HepG2 (cell line): ENCODE measurements at regions not wholly inside any gene's neighbourhood (a gene's known extent, or its start where the extent isn't known, plus 50 kb on each side); places are given as distances from the start of the nearest gene placed in this dataset.
"Not testable (repeated sequence)": the region's sequence is repeated elsewhere in the genome, so short reads cannot be mapped to it uniquely, and the experiment has no call there.

Experiments
- ATAC-seq: fragments of 200-7000 bp; cut with Tn5 transposase; 3 replicates; pipeline ENCODE4 v1.9.1; 2020; ENCODE audit warnings: mild to moderate bottlenecking, moderate library complexity
- BruUV-seq: library from RNA; stranded (reverse); fragments of 400-500 nt; replicated peaks from 2 replicates; lab custom pipeline; 2021; lab: Mats Ljungman, UMichigan
- CTCF ChIA-PET: fragments of 300-600 bp; formaldehyde crosslinking; extraction: SDS; loops from one replicate; lab custom pipeline; 2021; ENCODE audit warnings: low total read pairs, inconsistent platforms, low intra/inter-chr PET ratio; lab: Yijun Ruan, JAX
- POLR2A ChIA-PET: fragments of 350-600 bp; sonication (Branson Sonifier 250); formaldehyde crosslinking; loops from one replicate; lab custom pipeline; 2020; ENCODE audit warnings: antibody characterized with exemption, inconsistent platforms; lab: Yijun Ruan, JAX
- DNase-seq: peaks from one replicate; pipeline ENCODE4 v3.0.0-alpha.2; 2015; ENCODE audit warnings: low spot score
- FAIRE-seq: peaks from 3 replicates; lab custom pipeline; 2011; peaks lifted over from hg19 to GRCh38; lab: Jason Lieb, UNC
- H2AFZ ChIP-seq: one replicate; pipeline ENCODE4 v1.6.1; 2011; ENCODE audit warnings: low read length, inconsistent platforms
- H3K27ac ChIP-seq: fragments of 300-600 bp; 3 replicates; pipeline ENCODE4 v1.8.0; 2011; ENCODE audit warnings: mixed run types, mild to moderate bottlenecking, mixed read lengths, low read length, inconsistent platforms; ENCODE audit not compliant: insufficient read depth; ENCODE audit errors: extremely low read length
- H3K27me3 ChIP-seq, 2 experiments: fragments of 200-600 bp in 1 of 2; 2 replicates in 1 of 2; 3 replicates in 1 of 2; pipeline versions ENCODE4 v1.6.0 to v1.8.0; 2011; ENCODE audit warnings: low read length in 2 of 2, mild to moderate bottlenecking in 2 of 2, moderate library complexity in 2 of 2, inconsistent platforms in 1 of 2; ENCODE audit not compliant: insufficient read depth in 2 of 2, control insufficient read depth in 1 of 2
- H3K36me3 ChIP-seq, 2 experiments: fragments of 200-600 bp in 1 of 2; replicated peaks in 1 of 2; 2 replicates in 1 of 2; 3 replicates in 1 of 2; pipeline versions ENCODE4 v1.5.1 to v1.8.0; 2011; ENCODE audit warnings: low read length in 2 of 2, inconsistent platforms in 1 of 2; ENCODE audit not compliant: insufficient read depth in 2 of 2, control insufficient read depth in 1 of 2
- H3K4me1 ChIP-seq: 2 replicates; pipeline ENCODE4 v1.5.1; 2012; ENCODE audit warnings: low read length, inconsistent platforms; ENCODE audit not compliant: insufficient read depth
- H3K4me2 ChIP-seq: 2 replicates; pipeline ENCODE4 v1.6.0; 2011; ENCODE audit warnings: low read depth, low read length, inconsistent platforms
- H3K4me3 ChIP-seq, 3 experiments: fragments of 200-600 bp in 1 of 3; sonication (generic), shearing (Covaris generic) in 1 of 3; replicated peaks in 1 of 3; 2 replicates each; pipeline ENCODE4 v1.5.1; 2011 to 2016; ENCODE audit warnings: low read length in 3 of 3, inconsistent platforms in 2 of 3, low read depth in 2 of 3, mild to moderate bottlenecking in 2 of 3, control low read depth in 1 of 3, mixed read lengths in 1 of 3; ENCODE audit not compliant: insufficient read depth in 1 of 3
- H3K79me2 ChIP-seq: one replicate; pipeline ENCODE4 v1.6.1; 2011; ENCODE audit warnings: low read length, inconsistent platforms; ENCODE audit not compliant: insufficient read depth
- H3K9ac ChIP-seq: 2 replicates; pipeline ENCODE4 v1.6.0; 2011; ENCODE audit warnings: mild to moderate bottlenecking, low read depth, low read length, inconsistent platforms; ENCODE audit not compliant: insufficient read depth
- H3K9me3 ChIP-seq: 2 replicates; pipeline ENCODE4 v1.5.1; 2012; ENCODE audit warnings: mild to moderate bottlenecking, low read length
- H4K20me1 ChIP-seq: 2 replicates; pipeline ENCODE4 v1.6.0; 2011; ENCODE audit warnings: inconsistent platforms, mild to moderate bottlenecking, low read length, moderate library complexity; ENCODE audit not compliant: insufficient read depth
- WGBS: methylation state at CpG from one replicate; pipeline ENCODE4 v1.1.6; 2017; ENCODE audit warnings: low lambda C conversion rate; 5-methylcytosine and 5-hydroxymethylcytosine counted together
- in situ Hi-C: cut with HindIII; loops from 2 replicates; pipeline ENCODE4 v1.10.0; 2017; ENCODE audit warnings: low pct_unique_long_range_greater_than_20kb; ENCODE audit not compliant: extremely low pct_ligation_motif_present
- intact Hi-C: fragments of 100-400 bp; cut with micrococcal nuclease; formaldehyde crosslinking; loops from one replicate; pipeline ENCODE4 v1.10.0; 2022; ENCODE audit not compliant: unreplicated experiment

- FAIRE-seq: not testable (repeated sequence)
Observed at GRCh38 chr11:67881836-67882235, 122.1 kb downstream of the UNC93B1 start.

GRCh38 chr11:67880594-67881196 is 123.2 kb downstream of the UNC93B1 start:
- H4K20me1 ChIP-seq, BruUV-seq, H3K9me3 ChIP-seq, CTCF ChIA-PET, in situ Hi-C loops, H2AFZ ChIP-seq, H3K79me2 ChIP-seq, H3K27ac ChIP-seq, ATAC-seq, intact Hi-C loops, H3K9ac ChIP-seq, H3K27me3 ChIP-seq, H3K4me2 ChIP-seq, POLR2A ChIA-PET, H3K36me3 ChIP-seq, FAIRE-seq, H3K4me3 ChIP-seq, DNase-seq: not testable (repeated sequence)
- peaks cover 16% of the 10 kb centered on the region for H3K4me1 ChIP-seq
- 90% methylated on average over 6 of the region's 8 CpGs for WGBS

More at GRCh38 chr11:67881836-67882235, 122.1 kb downstream of the UNC93B1 start:
- H3K79me2 ChIP-seq, DNase-seq, H3K27ac ChIP-seq, H2AFZ ChIP-seq, H4K20me1 ChIP-seq, H3K9me3 ChIP-seq, ATAC-seq, H3K27me3 ChIP-seq, BruUV-seq, intact Hi-C loops, CTCF ChIA-PET, H3K36me3 ChIP-seq, in situ Hi-C loops, H3K9ac ChIP-seq, POLR2A ChIA-PET, H3K4me3 ChIP-seq, H3K4me2 ChIP-seq: not testable (repeated sequence)
- 71% methylated on average over 10 of the region's 10 CpGs for WGBS
- peaks cover 27% of the 10 kb centered on the region for H3K4me1 ChIP-seq

- H3K36me3 ChIP-seq, H3K79me2 ChIP-seq, POLR2A ChIA-PET, H3K4me1 ChIP-seq, H3K9me3 ChIP-seq, ATAC-seq, in situ Hi-C loops, BruUV-seq, intact Hi-C loops, H3K4me2 ChIP-seq, DNase-seq, H3K4me3 ChIP-seq, H3K27ac ChIP-seq, H4K20me1 ChIP-seq, H2AFZ ChIP-seq, H3K9ac ChIP-seq, CTCF ChIA-PET, FAIRE-seq, H3K27me3 ChIP-seq: not testable (repeated sequence)
- 92% methylated on average over 3 of the region's 3 CpGs for WGBS
Observed at GRCh38 chr11:67878666-67879065, 125.2 kb downstream of the UNC93B1 start.

- FAIRE-seq, CTCF ChIA-PET, BruUV-seq, H2AFZ ChIP-seq, H3K27me3 ChIP-seq, in situ Hi-C loops, H3K27ac ChIP-seq, H3K36me3 ChIP-seq, H3K79me2 ChIP-seq, H4K20me1 ChIP-seq, DNase-seq, intact Hi-C loops, H3K4me1 ChIP-seq, H3K9me3 ChIP-seq, H3K4me2 ChIP-seq, POLR2A ChIA-PET, ATAC-seq, H3K4me3 ChIP-seq, H3K9ac ChIP-seq: not testable (repeated sequence)
- 46% methylated on average over 3 of the region's 4 CpGs for whole genome bisulfite sequencing
Observed at GRCh38 chr11:67877316-67877715, 126.6 kb downstream of the UNC93B1 start.
